ENCODE measurements at regions not wholly inside any gene's neighbourhood (a gene's known extent, or its start where the extent isn't known, plus 50 kb on each side); places are given as distances from the start of the nearest gene placed in this dataset.

DNA sequence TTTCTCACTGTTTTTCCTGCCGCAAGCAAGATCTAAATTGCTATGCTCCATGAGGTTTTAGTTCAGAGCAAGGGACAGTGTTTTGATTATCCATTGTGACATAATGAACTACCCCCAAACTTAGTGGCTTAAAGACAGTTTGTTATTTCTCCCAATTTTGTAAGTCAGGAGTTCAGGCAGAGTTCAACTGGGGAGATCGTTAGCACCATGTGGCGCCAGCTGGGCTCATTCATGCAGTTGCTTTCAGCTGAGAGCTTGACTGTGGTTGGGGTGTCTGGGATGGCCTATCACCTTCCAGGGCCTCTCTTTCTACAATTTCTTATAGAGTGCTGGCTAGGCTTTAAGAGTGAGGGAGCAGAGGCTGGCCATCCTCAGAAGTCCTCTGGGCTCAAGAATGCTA, 382.9 kb upstream of the CELF4 start:
- DNase-seq = no peak
- H3K9me3 ChIP-seq (ENCODE audit: low read length) = no peaks in the 10 kb centered on the region
- no peak overlapping the region for H3K4me3 ChIP-seq (ENCODE audit: low read length)
- H3K4me3 Mint-ChIP-seq = no peak overlapping the region
- ChIA-PET POLR2A (no interaction called here), CTCF (no interaction called here)
- peaks cover under 1 to 8% (median 4%) of the 10 kb centered on the region in 5 donors for H3K9me3 Mint-ChIP-seq
- no peaks in the 10 kb centered on the region for H3K27me3 ChIP-seq (ENCODE audit: insufficient read depth, low read length, poor library complexity, severe bottlenecking)
- H3K36me3 Mint-ChIP-seq = no peaks in the 10 kb centered on the region
- no peaks in the 10 kb centered on the region for H3K4me1 Mint-ChIP-seq
- H3K27ac ChIP-seq (ENCODE audit: low read depth, low read length) = no peak overlapping the region
- H3K27ac Mint-ChIP-seq = no peak overlapping the region
- H3K4me1 ChIP-seq (ENCODE audit: insufficient read depth, low read length) = no peaks in the 10 kb centered on the region
- no peaks in the 10 kb centered on the region for H3K36me3 ChIP-seq (ENCODE audit: insufficient read depth, low read length)
- H3K27me3 Mint-ChIP-seq = no peaks in the 10 kb centered on the region

- H3K27ac Mint-ChIP-seq = no peak overlapping the region
- no peaks in the 10 kb centered on the region for H3K36me3 Mint-ChIP-seq
- H3K4me3 Mint-ChIP-seq = no peak overlapping the region
- Histone ChIP-seq H3K4me1 (ENCODE audit: insufficient read depth, low read length) (no peaks in the 10 kb centered on the region), H3K9me3 (ENCODE audit: low read length) (no peaks in the 10 kb centered on the region), H3K27me3 (ENCODE audit: insufficient read depth, low read length, poor library complexity, severe bottlenecking) (no peaks in the 10 kb centered on the region), H3K4me3 (ENCODE audit: low read length) (no peak overlapping the region), H3K27ac (ENCODE audit: low read depth, low read length) (no peak overlapping the region), H3K36me3 (ENCODE audit: insufficient read depth, low read length) (no peaks in the 10 kb centered on the region)
- H3K4me1 Mint-ChIP-seq = no peaks in the 10 kb centered on the region
- peaks cover 4 to 10% (median 7%) of the 10 kb centered on the region in 5 donors for H3K9me3 Mint-ChIP-seq
- no peak for DNase-seq
- ChIA-PET CTCF (no interaction called here), POLR2A (no interaction called here)
- no peaks in the 10 kb centered on the region for H3K27me3 Mint-ChIP-seq
Measured at GRCh38 chr18:37946324-37946723, 380.7 kb upstream of the CELF4 start.

DNA sequence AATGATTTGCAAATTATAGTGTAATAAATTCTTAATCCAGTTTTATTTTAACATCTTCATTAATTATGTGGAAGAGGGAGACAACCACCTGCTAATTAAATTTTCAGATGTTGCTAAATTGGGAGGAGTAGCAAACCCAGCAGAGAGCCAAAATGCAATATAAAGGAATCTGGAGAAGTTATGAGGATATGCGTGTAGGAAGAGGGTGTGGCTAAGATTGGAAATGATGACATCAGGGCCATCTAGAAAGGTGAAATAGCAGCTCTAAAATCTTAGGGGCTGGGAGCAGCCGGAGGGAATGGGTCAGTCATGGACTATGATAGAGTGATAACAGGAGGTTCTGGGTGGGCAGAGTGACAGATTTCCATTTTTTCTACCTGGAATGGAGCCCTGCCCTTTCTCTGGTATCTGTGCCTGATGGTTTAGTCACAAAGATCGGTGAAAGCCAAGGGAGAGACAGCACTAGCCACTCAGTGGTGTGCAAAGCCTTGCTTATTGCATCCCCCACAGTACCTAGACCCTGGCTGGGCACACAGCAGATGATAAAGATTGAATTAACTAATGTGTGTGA, 379.2 kb upstream of the CELF4 start:
- no peaks in the 10 kb centered on the region for H3K27me3 ChIP-seq (ENCODE audit: insufficient read depth, low read length, poor library complexity, severe bottlenecking)
- Mint-ChIP-seq H3K36me3 (no peaks in the 10 kb centered on the region), H3K27ac (no peak overlapping the region), H3K4me1 (no peaks in the 10 kb centered on the region), H3K27me3 (no peaks in the 10 kb centered on the region), H3K4me3 (no peak overlapping the region), H3K9me3 (peaks cover 4 to 13% (median 7%) of the 10 kb centered on the region in 5 donors)
- no peak overlapping the region for H3K27ac ChIP-seq (ENCODE audit: low read depth, low read length)
- no peaks in the 10 kb centered on the region for H3K4me1 ChIP-seq (ENCODE audit: insufficient read depth, low read length)
- H3K4me3 ChIP-seq (ENCODE audit: low read length) = no peak overlapping the region
- ChIA-PET CTCF (no interaction called here), POLR2A (no interaction called here)
- H3K36me3 ChIP-seq (ENCODE audit: insufficient read depth, low read length) = no peaks in the 10 kb centered on the region
- no peaks in the 10 kb centered on the region for H3K9me3 ChIP-seq (ENCODE audit: low read length)
- no peak for DNase-seq

DNA sequence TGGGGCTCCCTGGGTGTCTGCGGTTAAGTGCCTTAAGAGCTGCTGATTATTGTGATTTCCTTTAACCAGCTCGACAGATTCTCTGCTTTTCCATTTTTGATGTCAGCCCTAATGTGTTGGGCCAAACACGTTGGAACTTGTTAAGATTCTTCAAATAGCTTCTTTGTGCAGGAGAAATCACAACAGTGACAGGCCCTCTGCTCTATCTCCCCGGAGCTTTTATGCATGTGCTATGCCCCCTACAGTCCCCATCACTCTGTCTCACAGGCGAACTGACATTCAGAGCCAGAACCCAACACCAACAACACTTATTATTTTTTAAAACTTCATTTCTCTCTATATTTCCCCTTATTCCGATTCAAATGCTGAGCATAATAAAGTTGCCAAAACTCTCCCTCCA, 371.7 kb upstream of the CELF4 start:
- Mint-ChIP-seq H3K4me3 (no peak overlapping the region), H3K4me1 (no peaks in the 10 kb centered on the region), H3K27me3 (no peaks in the 10 kb centered on the region), H3K27ac (no peak overlapping the region), H3K36me3 (no peaks in the 10 kb centered on the region), H3K9me3 (peaks cover 3 to 10% (median 6%) of the 10 kb centered on the region in 5 donors)
- Histone ChIP-seq H3K4me3 (ENCODE audit: low read length) (no peak overlapping the region), H3K4me1 (ENCODE audit: insufficient read depth, low read length) (no peaks in the 10 kb centered on the region), H3K9me3 (ENCODE audit: low read length) (no peaks in the 10 kb centered on the region), H3K36me3 (ENCODE audit: insufficient read depth, low read length) (no peaks in the 10 kb centered on the region), H3K27me3 (ENCODE audit: insufficient read depth, low read length, poor library complexity, severe bottlenecking) (no peaks in the 10 kb centered on the region), H3K27ac (ENCODE audit: low read depth, low read length) (no peak overlapping the region)
- ChIA-PET CTCF (no interaction called here), POLR2A (no interaction called here)
- no peak for DNase-seq

GRCh38 chr18:37935086-37935485, 369.5 kb upstream of the CELF4 start:
- Histone ChIP-seq H3K36me3 (ENCODE audit: insufficient read depth, low read length) (no peaks in the 10 kb centered on the region), H3K9me3 (ENCODE audit: low read length) (no peaks in the 10 kb centered on the region), H3K27ac (ENCODE audit: low read depth, low read length) (no peak overlapping the region), H3K4me3 (ENCODE audit: low read length) (no peak overlapping the region), H3K27me3 (ENCODE audit: insufficient read depth, low read length, poor library complexity, severe bottlenecking) (no peaks in the 10 kb centered on the region), H3K4me1 (ENCODE audit: insufficient read depth, low read length) (no peaks in the 10 kb centered on the region)
- peaks cover 0 to 21% (median 4%) of the 10 kb centered on the region in 5 donors for H3K9me3 Mint-ChIP-seq
- H3K27me3 Mint-ChIP-seq = no peaks in the 10 kb centered on the region
- no peak overlapping the region for H3K4me3 Mint-ChIP-seq
- no peak for DNase-seq
- ChIA-PET CTCF (no interaction called here), POLR2A (no interaction called here)
- no peak overlapping the region for H3K27ac Mint-ChIP-seq
- no peaks in the 10 kb centered on the region for H3K4me1 Mint-ChIP-seq
- no peaks in the 10 kb centered on the region for H3K36me3 Mint-ChIP-seq

- no peaks in the 10 kb centered on the region for H3K36me3 ChIP-seq (ENCODE audit: insufficient read depth, low read length)
- H3K27me3 Mint-ChIP-seq = no peaks in the 10 kb centered on the region
- no peaks in the 10 kb centered on the region for H3K36me3 Mint-ChIP-seq
- no peak overlapping the region for H3K27ac ChIP-seq (ENCODE audit: low read depth, low read length)
- H3K4me1 ChIP-seq (ENCODE audit: insufficient read depth, low read length) = no peaks in the 10 kb centered on the region
- H3K4me3 ChIP-seq (ENCODE audit: low read length) = no peak overlapping the region
- ChIA-PET CTCF (no interaction called here), POLR2A (no interaction called here)
- H3K27ac Mint-ChIP-seq = no peak overlapping the region
- no peaks in the 10 kb centered on the region for H3K9me3 ChIP-seq (ENCODE audit: low read length)
- H3K4me3 Mint-ChIP-seq = no peak overlapping the region
- H3K9me3 Mint-ChIP-seq = peaks cover 0 to 14% (median 0%) of the 10 kb centered on the region in 5 donors
- no peak for DNase-seq
- no peaks in the 10 kb centered on the region for H3K4me1 Mint-ChIP-seq
- no peaks in the 10 kb centered on the region for H3K27me3 ChIP-seq (ENCODE audit: insufficient read depth, low read length, poor library complexity, severe bottlenecking)
Measured at GRCh38 chr18:37930640-37931039, 365.0 kb upstream of the CELF4 start.

DNA sequence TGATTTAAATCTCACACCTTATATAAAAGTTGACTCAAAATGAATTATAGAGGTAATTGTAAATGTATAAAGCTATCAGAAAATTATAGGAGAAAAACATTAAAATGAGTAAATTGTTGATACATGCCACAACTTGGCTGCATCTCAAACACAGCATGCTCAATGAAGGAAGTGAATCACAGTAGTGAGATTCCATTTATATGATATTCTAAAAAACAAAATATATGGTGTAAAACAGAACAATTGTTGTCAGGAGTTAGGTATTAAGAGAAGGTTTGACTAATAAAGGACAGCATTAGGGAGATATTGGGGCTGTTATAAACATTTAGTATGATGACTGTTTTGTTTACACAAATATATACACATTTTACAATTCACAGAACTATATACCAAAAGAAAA, 356.6 kb upstream of the CELF4 start:
- ChIA-PET CTCF (no interaction called here), POLR2A (no interaction called here)
- no peaks in the 10 kb centered on the region for H3K36me3 ChIP-seq (ENCODE audit: insufficient read depth, low read length)
- no peaks in the 10 kb centered on the region for H3K9me3 ChIP-seq (ENCODE audit: low read length)
- Mint-ChIP-seq H3K27me3 (no peaks in the 10 kb centered on the region), H3K4me3 (no peak overlapping the region), H3K36me3 (no peaks in the 10 kb centered on the region), H3K4me1 (no peaks in the 10 kb centered on the region), H3K9me3 (peaks cover 0 to 16% (median 2%) of the 10 kb centered on the region in 5 donors), H3K27ac (no peak overlapping the region)
- H3K27ac ChIP-seq (ENCODE audit: low read depth, low read length) = no peak overlapping the region
- DNase-seq = no peak
- H3K4me3 ChIP-seq (ENCODE audit: low read length) = no peak overlapping the region
- H3K4me1 ChIP-seq (ENCODE audit: insufficient read depth, low read length) = no peaks in the 10 kb centered on the region
- H3K27me3 ChIP-seq (ENCODE audit: insufficient read depth, low read length, poor library complexity, severe bottlenecking) = no peaks in the 10 kb centered on the region

- Histone ChIP-seq H3K9me3 (ENCODE audit: low read length) (no peaks in the 10 kb centered on the region), H3K27me3 (ENCODE audit: insufficient read depth, low read length, poor library complexity, severe bottlenecking) (no peaks in the 10 kb centered on the region), H3K4me3 (ENCODE audit: low read length) (no peak overlapping the region), H3K36me3 (ENCODE audit: insufficient read depth, low read length) (no peaks in the 10 kb centered on the region), H3K4me1 (ENCODE audit: insufficient read depth, low read length) (no peaks in the 10 kb centered on the region), H3K27ac (ENCODE audit: low read depth, low read length) (no peak overlapping the region)
- no peaks in the 10 kb centered on the region for H3K4me1 Mint-ChIP-seq
- peaks cover 0 to 23% (median 2%) of the 10 kb centered on the region in 5 donors for H3K9me3 Mint-ChIP-seq
- no peaks in the 10 kb centered on the region for H3K36me3 Mint-ChIP-seq
- ChIA-PET POLR2A (no interaction called here), CTCF (no interaction called here)
- no peak overlapping the region for H3K4me3 Mint-ChIP-seq
- H3K27me3 Mint-ChIP-seq = no peaks in the 10 kb centered on the region
- no peak overlapping the region for H3K27ac Mint-ChIP-seq
- DNase-seq = no peak
Measured at GRCh38 chr18:37920865-37921264, 355.3 kb upstream of the CELF4 start.

DNA sequence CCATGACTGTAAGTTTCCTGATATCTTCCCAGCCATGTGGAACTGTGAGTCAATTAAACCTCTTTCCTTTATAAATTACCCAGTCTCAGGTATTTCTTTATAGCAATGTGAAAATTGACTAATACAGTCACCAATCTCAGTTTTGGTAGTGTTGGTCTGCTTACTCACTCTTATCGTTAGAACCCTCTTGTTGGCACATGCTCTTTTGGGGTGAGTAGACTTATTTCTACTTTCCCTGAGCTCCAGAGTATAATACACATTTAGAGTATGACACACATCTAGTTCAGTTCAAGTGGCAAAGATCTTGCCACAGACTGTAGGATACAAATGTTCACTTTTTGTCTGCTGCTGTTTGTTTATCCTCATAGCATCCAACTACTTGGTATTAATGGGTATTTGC, 347.5 kb upstream of the CELF4 start:
- peaks cover 0 to 16% (median 2%) of the 10 kb centered on the region in 5 donors for H3K9me3 Mint-ChIP-seq
- H3K27ac ChIP-seq (ENCODE audit: low read depth, low read length) = no peak overlapping the region
- H3K4me1 Mint-ChIP-seq = no peaks in the 10 kb centered on the region
- no peak overlapping the region for H3K27ac Mint-ChIP-seq
- DNase-seq = no peak
- ChIA-PET POLR2A (no interaction called here), CTCF (no interaction called here)
- no peaks in the 10 kb centered on the region for H3K36me3 Mint-ChIP-seq
- H3K4me3 ChIP-seq (ENCODE audit: low read length) = no peak overlapping the region
- no peak overlapping the region for H3K4me3 Mint-ChIP-seq
- H3K27me3 Mint-ChIP-seq = no peaks in the 10 kb centered on the region
- no peaks in the 10 kb centered on the region for H3K36me3 ChIP-seq (ENCODE audit: insufficient read depth, low read length)
- H3K27me3 ChIP-seq (ENCODE audit: insufficient read depth, low read length, poor library complexity, severe bottlenecking) = no peaks in the 10 kb centered on the region
- no peaks in the 10 kb centered on the region for H3K4me1 ChIP-seq (ENCODE audit: insufficient read depth, low read length)
- no peaks in the 10 kb centered on the region for H3K9me3 ChIP-seq (ENCODE audit: low read length)

Data from CD8-positive, alpha-beta memory T cell (primary cell).